GM21528 (cell line): ENCODE measurements at regions not wholly inside any gene's neighbourhood (a gene's known extent, or its start where the extent isn't known, plus 50 kb on each side); places are given as distances from the start of the nearest gene placed in this dataset.
"Not testable (repeated sequence)": the region's sequence is repeated elsewhere in the genome, so short reads cannot be mapped to it uniquely, and the experiment has no call there.

Experiments
- ATAC-seq: cut with Tn5 transposase; IDR thresholded peaks from one replicate; pipeline ENCODE4 v1.9.1; 2021; ENCODE audit warnings: mild to moderate bottlenecking, moderate library complexity; ENCODE audit not compliant: unreplicated experiment, low FRiP score

- ATAC-seq = no peak
Measured at GRCh38 chr12:31822761-31823160, 93.9 kb upstream of the AMN1 start.

GRCh38 chr12:31821484-31821883 is 92.7 kb upstream of the AMN1 start:
- ATAC-seq = no peak

- no peak for ATAC-seq
Measured at GRCh38 chr12:31820832-31821231, 92.0 kb upstream of the AMN1 start.

- ATAC-seq = no peak
Measured at GRCh38 chr12:31819427-31819826, 90.6 kb upstream of the AMN1 start.

- no peak for ATAC-seq
Measured at GRCh38 chr12:31818623-31819268, 89.9 kb upstream of the AMN1 start.

- no peak for ATAC-seq
Measured at GRCh38 chr12:31817120-31817519, 88.3 kb upstream of the AMN1 start.

GRCh38 chr12:31815096-31815495 is 86.3 kb upstream of the AMN1 start:
- no peak for ATAC-seq

GRCh38 chr12:31813305-31813704 is 84.5 kb upstream of the AMN1 start:
- no peak for ATAC-seq

- ATAC-seq = no peak
Measured at GRCh38 chr12:31807773-31808097, 78.9 kb upstream of the AMN1 start.

GRCh38 chr12:31807081-31807772 is 78.4 kb upstream of the AMN1 start:
- not testable (repeated sequence) for ATAC-seq

GRCh38 chr12:31805681-31806080 is 76.9 kb upstream of the AMN1 start:
- ATAC-seq = not testable (repeated sequence)

- not testable (repeated sequence) for ATAC-seq
Measured at GRCh38 chr12:31804707-31805106, 75.9 kb upstream of the AMN1 start.

GRCh38 chr12:31804185-31804504 is 75.3 kb upstream of the AMN1 start:
- no peak for ATAC-seq

- ATAC-seq = no peak
Measured at GRCh38 chr12:31803306-31804184, 74.7 kb upstream of the AMN1 start.

GRCh38 chr12:31801872-31802271 is 73.1 kb upstream of the AMN1 start:
- no peak for ATAC-seq

GRCh38 chr12:31797230-31797872 is 68.5 kb upstream of the AMN1 start:
- ATAC-seq = no peak

- no peak for ATAC-seq
Measured at GRCh38 chr12:31796270-31796951, 67.6 kb upstream of the AMN1 start.

- ATAC-seq = no peak
Measured at GRCh38 chr12:31794745-31795144, 65.9 kb upstream of the AMN1 start.

GRCh38 chr12:31791265-31791664 is 62.4 kb upstream of the AMN1 start:
- not testable (repeated sequence) for ATAC-seq

GRCh38 chr12:31790759-31791158 is 61.9 kb upstream of the AMN1 start:
- ATAC-seq = no peak

- no peak for ATAC-seq
Measured at GRCh38 chr12:31785318-31785717, 56.5 kb upstream of the AMN1 start.
